ENCODE measurements at regions not wholly inside any gene's neighbourhood (a gene's known extent, or its start where the extent isn't known, plus 50 kb on each side); places are given as distances from the start of the nearest gene placed in this dataset.

GRCh38 chr9:28668158-28668557 is 1094.9 kb upstream of the C9orf72 start:
- no peak for TF ChIP-seq CTCF (conservative IDR thresholded peaks at IDR 0.05; ENCODE audit: low read depth, low read length)
- TF ChIP-seq POLR2A (IDR thresholded peaks at IDR 0.05; ENCODE audit: low read depth, low read length), result no peak
- TF ChIP-seq USF2 (IDR thresholded peaks at IDR 0.05; ENCODE audit: low read depth, low read length), result no peak
- TF ChIP-seq RAD21 (IDR thresholded peaks at IDR 0.05; ENCODE audit: low read length), result no peak
- TF ChIP-seq MAFK (IDR thresholded peaks at IDR 0.05; ENCODE audit: low read depth, low read length), result no peak
- no peak for TF ChIP-seq MXI1 (IDR thresholded peaks at IDR 0.05; ENCODE audit: borderline replicate concordance, low read depth, low read length)
